HG03460 (cell line): ENCODE measurements at regions not wholly inside any gene's neighbourhood (a gene's known extent, or its start where the extent isn't known, plus 50 kb on each side); places are given as distances from the start of the nearest gene placed in this dataset.
"Not testable (repeated sequence)": the region's sequence is repeated elsewhere in the genome, so short reads cannot be mapped to it uniquely, and the experiment has no call there.

ENCODE experiments used
- ATAC-seq: cut with Tn5 transposase; IDR thresholded peaks from one replicate; pipeline ENCODE4 v1.9.1; 2021; ENCODE audit not compliant: unreplicated experiment

DNA sequence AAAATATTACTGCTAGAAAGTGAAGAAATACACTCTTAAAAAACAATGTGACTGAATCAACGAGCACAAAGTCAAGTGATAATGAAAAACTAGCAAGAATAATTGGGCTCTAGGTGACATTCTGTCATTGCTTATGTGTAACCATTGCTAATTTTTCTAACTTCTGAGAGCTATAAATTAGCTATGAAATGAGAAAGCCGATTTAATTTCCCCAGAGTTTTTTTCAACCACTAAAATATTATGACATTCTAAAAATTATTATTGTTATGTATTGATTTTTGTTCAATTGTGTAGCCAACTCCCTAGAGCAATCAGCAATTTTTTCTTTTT is 458.6 kb upstream of the ATXN8OS start:
- no peak for ATAC-seq

DNA sequence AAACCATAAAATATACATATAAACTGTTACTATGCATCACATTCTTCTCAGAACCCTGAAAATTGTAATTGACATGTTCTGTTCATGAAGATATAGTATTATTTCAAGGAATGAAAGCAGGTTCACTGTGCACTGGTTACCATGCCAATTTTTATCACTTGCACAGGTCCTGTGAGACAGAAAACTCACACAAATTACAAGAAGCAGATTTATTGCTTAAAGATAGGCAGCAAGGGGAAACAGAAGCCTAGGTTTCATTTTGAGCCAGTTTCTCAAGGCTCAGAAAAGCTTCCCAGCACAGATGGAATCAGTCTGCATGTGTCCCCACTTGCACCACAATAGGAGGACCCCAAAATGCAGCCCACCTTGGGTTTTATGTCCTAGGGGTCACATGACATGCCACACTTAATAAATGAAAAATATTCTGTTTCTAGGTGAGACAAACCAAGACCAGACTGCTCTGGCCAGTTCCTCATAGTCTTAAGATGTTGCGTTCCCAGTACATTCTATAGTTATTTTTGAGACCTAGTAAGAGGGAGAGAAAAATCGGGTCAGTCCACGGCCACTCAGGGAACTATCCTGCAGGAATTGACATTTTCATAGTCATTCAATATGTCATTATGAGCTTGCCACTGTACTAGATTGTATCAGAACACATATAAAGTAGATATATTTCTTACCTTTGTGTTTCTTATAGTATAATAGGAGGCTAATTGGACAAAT is 459.1 kb upstream of the ATXN8OS start:
- ATAC-seq = no peak

DNA sequence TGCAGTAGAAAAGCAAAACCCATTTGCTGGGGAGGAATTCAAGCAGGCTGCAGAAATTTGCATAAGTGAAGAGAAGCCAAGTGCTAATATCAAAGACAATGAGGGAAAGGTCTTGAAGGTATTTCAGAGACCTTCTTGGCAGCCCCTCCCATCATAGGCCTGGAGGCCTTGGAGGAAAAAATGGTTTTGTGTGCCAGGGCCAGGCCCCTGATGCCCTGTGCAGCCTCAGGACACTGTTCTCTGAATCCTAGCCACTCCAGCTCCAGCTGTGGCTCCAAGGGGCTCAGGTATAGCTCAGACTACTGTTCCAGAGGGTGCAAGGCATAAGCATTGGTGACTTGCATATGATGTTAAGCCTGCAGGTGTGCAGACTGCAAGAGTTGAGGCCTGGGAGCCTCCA is 463.2 kb upstream of the ATXN8OS start:
- ATAC-seq = no peak

DNA sequence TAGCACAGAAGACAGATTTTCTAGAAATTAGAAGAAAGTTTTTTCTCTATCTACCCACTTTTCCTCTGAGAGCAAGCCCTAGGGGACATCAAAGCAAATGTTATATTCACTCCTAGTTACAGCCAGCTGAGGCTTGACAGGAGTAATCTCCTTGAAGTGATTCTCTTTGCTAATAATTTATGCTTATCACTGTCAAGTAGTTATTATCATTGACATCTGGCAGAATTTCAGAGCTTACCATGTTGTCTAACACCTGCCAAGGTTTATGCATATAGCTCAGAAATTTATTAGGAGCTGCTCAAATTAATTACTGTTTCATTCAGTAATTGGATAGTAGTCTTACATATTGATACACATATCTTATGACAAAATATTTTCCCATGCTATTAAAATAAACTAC is 465.9 kb upstream of the ATXN8OS start:
- ATAC-seq = no peak

DNA sequence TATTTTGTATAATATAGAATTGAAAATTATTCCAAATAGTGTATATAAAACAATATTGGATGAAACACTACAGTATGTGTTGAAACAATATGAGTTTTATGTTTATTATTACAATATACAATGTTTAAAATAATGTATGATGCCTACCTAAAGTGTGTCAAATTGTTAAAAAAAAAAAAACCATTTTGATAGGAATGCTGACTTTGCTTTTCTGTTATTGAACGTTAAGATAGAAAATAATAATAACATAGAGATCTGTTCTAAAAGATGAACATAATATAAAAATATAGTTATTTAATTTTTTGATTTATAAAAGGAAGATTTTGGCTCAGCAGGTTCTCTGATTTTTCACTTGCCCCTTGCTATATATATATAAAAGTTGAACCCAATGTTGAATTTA is 474.6 kb upstream of the ATXN8OS start:
- ATAC-seq = no peak

DNA sequence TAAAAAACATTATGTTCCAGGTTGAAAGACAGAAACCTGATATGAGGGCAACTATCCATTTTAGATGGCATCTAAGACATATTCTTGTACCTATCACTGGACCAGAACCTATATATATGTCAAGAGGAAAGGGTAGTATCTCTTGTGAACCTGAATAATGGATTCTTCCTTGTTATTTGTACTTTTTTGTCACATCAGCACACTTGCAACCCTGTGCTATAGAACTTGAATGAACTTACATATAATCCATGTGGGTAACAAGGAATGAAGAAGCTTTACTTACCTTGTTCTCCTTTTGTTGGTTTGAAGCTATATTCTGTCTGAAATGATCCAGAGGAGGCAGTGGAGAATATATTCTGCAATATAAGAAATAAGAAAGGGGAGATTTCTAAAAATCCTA is 483.7 kb upstream of the ATXN8OS start:
- no peak for ATAC-seq

DNA sequence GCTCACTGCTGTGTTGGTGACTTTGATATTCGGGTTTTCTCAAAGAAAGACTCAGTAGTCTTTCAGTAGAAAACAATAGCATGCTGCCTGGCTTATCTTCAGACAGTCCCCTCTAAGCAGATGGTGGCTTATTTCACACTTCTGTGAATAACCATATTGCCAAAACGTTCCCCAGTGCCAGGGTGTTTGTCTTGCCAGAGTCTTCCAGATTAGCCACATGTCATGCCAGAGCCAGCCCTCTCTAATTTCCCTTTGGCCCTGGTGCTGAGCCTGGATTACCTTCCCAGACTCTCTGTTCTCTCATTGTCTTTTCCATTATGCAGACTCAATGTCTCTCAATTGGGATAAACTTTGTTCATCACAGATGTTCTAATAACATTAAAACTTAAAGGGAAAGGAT is 488.0 kb upstream of the ATXN8OS start:
- ATAC-seq = no peak

DNA sequence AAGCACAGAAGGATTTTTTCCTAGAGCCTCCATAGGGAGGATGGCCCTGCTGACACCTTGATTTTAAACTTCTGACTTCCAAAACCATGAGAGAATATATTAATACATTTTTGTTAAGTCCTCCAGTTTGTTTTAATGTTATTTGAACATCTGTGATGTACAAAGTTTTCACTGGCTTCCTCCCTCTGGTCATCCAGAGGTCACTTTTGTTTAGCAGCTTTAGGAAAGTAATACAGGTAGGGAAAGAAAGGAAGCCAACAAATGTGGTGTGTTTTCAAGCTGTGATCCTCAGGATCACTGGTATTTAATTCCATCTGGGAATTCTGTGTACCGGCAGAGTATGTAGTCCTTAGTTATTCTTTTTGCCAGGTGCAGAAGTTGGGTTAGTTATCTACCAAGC is 488.8 kb upstream of the ATXN8OS start:
- ATAC-seq = no peak

DNA sequence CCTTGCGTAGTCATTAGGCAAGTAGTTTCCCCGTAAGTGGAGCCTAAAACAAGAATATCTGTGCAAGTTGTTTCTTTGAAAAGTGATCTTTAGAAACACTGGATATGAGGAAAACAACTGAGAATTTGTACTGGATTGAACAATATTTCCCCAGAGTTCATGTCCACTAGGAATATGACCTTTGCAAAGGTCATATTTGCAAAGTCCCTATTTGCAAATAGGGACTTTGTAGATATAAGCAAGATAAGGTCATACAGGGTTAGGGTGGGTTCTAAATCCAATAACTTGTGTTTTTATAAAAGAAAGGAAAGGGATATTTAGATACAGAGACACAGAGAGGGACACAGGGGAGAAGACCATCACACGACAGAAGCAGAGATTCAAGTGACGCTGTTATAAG is 489.2 kb upstream of the ATXN8OS start:
- no peak for ATAC-seq

DNA sequence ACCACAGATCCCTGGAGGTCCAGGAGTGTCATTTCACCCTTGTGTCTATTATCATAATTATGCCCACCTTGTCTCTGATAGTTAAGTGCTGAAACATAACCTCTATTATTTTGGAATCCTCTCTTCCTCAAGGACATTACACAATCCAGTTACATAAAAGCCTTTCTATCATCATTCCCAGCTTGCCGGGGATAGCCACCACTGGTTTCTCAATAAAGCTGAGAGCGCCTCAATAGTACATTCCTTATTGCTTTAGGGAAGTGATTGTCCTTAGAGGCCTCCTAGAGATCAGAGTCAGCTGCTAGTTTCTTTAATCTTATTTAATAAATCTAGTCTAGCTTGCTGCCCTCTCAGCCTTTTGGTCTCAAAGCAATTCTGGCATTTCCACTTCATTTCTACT is 490.0 kb upstream of the ATXN8OS start:
- ATAC-seq = no peak

DNA sequence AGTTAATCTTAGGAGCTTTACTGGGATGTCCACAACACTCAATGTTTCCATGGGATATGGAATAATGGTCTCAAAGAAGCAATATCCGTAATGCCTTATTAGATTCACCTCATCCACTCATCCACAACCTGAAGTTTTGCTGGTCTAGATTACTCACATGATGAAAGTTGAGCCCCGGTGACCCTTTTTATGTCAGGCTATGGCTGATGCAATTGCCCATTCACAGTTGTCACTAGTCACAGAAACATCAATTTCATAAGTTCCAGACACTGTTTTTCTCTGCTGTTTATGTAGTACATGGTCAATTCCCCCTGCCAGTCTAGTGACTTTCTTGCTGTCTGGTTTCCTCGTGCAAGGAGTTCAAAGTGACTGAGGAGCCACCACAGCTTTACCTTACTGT is 491.2 kb upstream of the ATXN8OS start:
- no peak for ATAC-seq

DNA sequence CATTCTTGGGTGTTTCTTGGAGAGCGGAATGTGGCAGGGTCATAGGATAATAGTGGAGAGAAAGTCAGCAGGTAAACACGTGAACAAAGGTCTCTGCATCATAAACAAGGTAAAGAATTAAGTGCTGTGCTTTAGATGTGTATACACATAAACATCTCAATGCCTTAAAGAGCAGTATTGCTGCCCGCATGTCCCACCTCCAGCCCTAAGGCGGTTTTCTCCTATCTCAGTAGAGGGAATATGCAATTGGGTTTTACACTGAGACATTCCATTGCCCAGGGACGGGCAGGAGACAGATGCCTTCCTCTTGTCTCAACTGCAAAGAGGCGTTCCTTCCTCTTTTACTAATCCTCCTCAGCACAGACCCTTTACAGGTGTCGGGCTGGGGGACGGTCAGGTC is 492.6 kb upstream of the ATXN8OS start:
- ATAC-seq = not testable (repeated sequence)

DNA sequence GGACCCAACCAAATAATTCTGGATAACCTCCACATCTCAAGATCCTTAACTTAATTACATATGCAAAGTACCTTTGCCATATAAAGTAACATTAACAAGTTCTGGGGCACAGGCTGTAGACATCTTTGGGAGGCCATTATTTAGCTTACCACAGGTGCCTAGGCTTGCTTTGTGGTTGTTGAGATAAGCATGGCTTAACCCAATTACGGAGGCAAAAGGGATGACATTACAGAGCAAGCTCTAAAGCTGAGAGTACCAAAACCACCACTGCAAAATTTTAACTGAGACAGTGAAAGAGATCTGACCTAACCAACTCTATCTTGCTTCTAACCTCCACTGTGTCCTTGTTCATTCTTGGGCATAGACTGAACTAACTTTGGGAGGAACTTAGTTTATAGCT is 502.9 kb upstream of the ATXN8OS start:
- ATAC-seq = no peak

DNA sequence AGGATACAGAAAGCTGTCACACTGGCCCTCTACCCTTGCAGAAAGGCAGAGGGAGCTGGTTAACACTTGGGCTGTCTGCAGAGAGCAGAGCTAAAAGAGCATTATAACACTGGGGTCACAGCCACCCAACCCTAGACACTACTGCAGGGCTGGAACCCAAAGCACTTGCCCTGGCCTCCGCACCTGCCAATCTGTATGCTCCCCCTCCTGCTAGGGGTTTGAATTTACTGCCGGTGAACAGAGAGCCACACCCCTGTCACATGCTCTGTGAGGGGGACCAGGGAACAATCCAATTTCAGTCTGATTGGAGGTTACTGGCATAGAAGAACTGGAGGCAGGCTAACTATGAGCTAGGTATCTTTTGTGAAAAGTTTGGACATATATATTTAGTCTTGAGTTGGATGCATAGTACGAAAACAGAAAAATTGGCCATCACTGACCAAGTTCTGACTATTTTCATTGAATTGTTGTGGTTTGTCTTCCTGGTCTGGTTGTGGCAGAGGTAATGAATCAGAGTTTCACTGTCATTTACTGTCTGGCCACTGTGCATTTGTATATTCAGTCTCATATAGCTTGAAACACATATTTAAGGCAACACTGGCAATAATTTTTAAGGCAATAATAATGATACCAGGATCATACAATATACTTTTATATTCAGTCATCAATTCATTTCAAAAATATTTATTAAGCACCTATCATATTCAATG is 504.3 kb upstream of the ATXN8OS start:
- ATAC-seq = no peak

DNA sequence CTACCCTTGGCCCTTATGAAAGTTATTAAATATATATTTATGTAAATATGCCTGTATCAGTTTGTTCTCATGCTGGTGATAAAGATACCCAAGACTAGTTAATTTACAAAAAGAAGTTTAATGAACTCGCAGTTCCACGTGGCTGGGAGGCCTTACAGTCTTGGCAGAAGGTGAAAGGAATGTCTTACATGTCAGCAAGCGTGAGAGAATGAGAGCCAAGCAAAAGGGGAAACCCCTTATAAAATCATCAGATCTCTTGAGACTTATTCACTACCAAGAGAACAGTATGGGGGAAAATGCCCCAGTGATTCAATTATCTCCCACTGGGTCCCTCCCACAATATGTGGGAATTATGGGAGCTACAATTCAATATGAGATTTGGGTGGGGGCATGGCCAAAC is 506.0 kb upstream of the ATXN8OS start:
- no peak for ATAC-seq

DNA sequence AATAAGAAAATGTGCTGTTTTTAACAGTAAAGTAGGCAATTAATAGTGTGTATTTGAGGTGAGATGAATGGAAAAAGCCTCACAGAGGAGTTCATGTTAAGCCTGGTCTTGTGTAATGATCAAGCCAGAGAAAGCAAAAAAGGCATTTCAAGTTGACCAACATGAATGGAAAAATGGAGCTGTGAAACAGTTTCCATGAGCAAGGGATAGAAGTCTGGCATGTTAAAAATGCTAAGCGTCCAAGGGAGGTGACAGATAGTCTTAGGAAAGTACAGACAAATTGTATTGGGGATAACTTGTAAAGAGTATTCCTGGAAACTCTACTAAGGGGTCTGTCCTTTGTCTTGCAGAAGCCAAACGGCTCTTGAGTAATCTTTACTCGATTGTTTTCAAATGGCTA is 506.8 kb upstream of the ATXN8OS start:
- ATAC-seq = no peak

DNA sequence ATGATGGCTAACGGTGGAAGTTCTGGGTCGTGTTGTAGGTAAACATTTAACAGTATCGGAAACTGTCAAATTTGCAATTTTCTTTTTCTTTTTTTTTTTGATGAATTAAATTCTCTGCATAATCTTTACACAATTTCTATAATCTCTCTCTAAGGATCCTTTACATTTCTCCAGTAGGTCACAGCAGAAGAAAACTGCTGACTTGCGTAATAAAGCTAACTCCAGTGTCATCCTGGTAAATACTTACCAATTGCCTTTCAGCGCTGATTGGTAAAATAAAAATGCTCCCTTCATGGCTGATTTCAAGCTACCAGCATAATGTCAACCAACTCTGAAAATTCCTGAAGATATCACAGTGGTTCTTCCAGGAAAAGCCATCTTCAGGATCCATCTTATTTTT is 510.5 kb upstream of the ATXN8OS start:
- no peak for ATAC-seq

DNA sequence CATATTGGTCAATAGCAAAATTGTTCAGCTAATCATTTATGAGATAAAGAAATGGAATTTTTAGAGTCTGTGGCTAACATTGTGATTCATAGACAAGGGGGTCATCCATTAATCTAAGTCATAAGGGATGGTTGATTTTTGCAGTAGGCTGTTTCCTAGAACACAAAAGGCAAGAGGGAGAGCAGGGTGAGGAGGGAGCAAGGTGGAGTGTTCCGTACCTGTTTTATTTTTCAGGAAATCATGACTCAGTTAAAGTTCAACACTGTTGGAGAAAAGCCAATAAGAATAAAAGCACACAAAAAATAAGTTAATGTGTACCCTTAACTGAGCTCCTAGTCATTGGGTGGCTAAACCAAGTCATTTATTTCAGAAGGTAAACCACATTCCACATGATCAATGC is 512.4 kb upstream of the ATXN8OS start:
- ATAC-seq = no peak

DNA sequence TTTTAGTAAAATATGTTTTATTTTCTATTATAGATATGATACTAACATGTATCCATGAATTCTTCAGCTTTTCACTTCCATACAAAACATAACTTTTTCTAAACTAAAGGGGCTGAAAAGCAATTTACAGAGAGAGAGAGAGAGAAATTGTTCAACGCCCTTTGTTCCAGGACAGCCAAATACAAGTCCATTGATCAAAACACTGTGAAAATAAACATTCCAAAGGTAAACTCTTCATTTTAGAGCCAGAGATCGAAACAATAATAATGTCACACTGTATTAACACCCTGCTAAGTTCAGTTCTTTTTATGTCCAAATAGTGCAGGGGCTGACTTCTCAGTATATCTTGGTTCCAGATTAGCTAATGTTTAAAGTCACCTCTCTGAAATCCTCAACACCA is 516.2 kb upstream of the ATXN8OS start:
- no peak for ATAC-seq

DNA sequence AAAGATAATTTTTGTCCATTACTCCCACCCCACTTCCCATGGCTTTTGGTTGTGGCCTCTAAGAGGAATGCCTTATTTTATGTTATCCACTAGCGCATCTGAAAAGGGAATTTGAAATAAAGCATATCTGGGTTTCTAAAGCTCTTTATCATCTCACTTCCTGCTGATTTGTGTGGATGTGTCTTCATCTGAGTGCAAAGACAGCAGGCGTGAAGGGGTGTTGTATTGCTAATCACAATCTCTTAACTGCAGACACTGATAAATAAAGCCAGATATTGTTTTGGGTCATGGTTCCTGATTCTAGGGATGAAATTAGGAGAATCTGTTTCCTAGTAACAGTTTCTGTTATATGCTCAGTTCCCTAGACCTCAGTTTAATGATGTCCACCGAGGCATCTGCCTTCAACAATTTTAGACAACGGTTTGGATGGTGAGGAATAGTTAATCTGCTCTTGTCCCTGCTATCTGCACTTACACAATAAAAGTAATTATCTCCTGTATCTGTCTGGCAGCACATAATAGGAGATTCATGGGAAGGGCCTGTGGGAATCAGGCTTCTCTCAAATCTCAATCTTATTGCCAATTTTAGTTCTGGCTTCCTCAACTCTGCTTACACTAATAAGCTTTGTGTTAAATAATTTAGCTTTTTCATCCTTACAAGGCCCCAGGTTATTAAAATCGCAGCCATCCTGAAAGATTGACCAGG is 517.9 kb upstream of the ATXN8OS start:
- ATAC-seq = no peak

DNA sequence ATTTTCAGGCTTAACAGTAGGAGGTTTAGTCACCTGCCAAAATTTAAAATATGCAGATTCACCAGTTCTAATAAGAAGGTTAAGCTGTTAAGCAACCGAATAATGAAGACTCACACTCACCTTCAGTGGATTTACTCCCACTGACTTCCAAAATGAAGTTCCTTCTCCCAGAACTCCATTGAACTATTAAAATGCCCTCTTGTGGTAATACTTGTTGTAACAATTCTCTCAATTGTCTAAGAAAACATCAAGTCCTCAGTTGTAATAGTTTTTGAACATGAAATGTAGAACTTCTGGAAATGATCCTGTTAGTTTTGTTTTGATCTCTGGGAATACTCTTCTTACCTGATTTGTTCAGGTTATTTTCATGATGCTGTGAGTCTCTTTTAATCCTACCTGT is 522.0 kb upstream of the ATXN8OS start:
- no peak for ATAC-seq

DNA sequence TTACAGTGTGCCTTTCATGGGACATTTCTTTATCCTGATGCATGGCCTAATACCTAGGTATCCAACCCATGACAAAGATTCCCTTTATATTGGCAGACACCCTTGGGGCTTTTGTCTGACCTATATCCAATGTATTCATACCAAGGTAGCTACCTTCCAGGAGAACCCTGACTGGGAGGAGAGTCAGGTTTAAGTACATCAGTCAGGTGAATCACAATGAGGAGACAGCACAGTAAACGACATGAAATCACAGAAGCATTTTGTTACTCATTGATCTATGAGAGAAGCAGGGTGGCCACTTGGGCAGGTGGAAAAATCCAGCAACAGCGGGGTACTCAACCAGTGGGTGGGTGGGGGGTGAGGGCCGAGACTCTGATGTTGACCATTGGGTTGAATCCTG is 527.4 kb upstream of the ATXN8OS start:
- ATAC-seq = no peak
